ENCODE measurements at regions not wholly inside any gene's neighbourhood (a gene's known extent, or its start where the extent isn't known, plus 50 kb on each side); places are given as distances from the start of the nearest gene placed in this dataset.
A peak's percentile ranks its signal among the peaks of the same experiment; 100 is the strongest.

DNA sequence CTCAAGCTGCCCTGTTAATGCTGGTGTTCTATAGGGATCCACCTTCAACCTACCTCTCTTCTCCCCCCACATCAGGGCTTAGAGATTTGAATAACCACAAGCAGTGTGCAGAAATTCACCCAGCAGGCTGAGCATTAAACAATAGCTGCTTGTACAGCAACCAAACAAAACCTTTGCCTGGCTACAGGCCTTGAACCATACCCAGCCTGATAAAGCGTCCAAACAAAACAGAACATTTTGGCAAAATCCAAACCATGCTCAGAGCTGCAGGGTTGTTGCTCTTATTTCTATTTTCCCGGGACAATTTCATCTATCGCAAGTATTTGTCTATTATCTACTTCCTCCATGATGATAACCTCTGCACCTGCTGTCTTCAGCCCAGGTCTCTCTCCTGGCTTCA is 142.3 kb downstream of the UNC5CL start:
- peak; percentile 60 for FAIRE-seq
- Histone ChIP-seq H4K20me1 (ENCODE audit: insufficient read depth, low read length) (no peaks in the 10 kb centered on the region), H3K27me3 (ENCODE audit: control insufficient read depth in 1 of 2, insufficient read depth in 2 of 2, low read length in 2 of 2) (peaks cover 0 to 3% of the 10 kb centered on the region in 2 experiments; a peak in 1 of 5 replicates), H3K9ac (ENCODE audit: insufficient read depth, low read depth, low read length) (peak overlapping the region; percentile 17; the same call in 1 of the 2 replicates), H2AFZ (ENCODE audit: low read length) (peak overlapping the region; percentile 11), H3K36me3 (replicated peaks in 1 of 2; ENCODE audit: control insufficient read depth in 1 of 2, insufficient read depth in 2 of 2, low read length in 2 of 2) (no peaks in the 10 kb centered on the region), H3K4me1 (ENCODE audit: insufficient read depth, low read length) (peaks cover 100% of the 10 kb centered on the region), H3K27ac (ENCODE audit: extremely low read length, insufficient read depth, low read length) (peak overlapping the region; percentile 65), H3K4me3 (replicated peaks in 1 of 3; ENCODE audit: insufficient read depth in 1 of 3, low read depth in 2 of 3, low read length in 3 of 3) (peak overlapping the region in 1 of 3 experiments; percentile 27; a peak in 1 of 6 replicates), H3K4me2 (ENCODE audit: low read depth, low read length) (peak overlapping the region; percentile 63), H3K9me3 (ENCODE audit: low read length) (no peaks in the 10 kb centered on the region), H3K79me2 (ENCODE audit: insufficient read depth, low read length) (no peaks in the 10 kb centered on the region)
- BruUV-seq (replicated peaks) = no TSS peak
- WGBS (ENCODE audit: low lambda C conversion rate) = 0% methylated on average over 3 of the region's 3 CpGs
- ChIA-PET CTCF (ENCODE audit: low intra/inter-chr PET ratio, low total read pairs) (interaction anchor here (3.0 kb wide), 1 partner anchor 131 kb away, joined by 16 read pairs; no protein-coding TSS in a partner anchor), POLR2A (interaction anchor here (1.0 to 1.3 kb wide), 2 partner anchors 101 to 167 kb away, joined by 4 to 5 read pairs; no protein-coding TSS in a partner anchor)
- DNase-seq (ENCODE audit: low spot score) = peak; percentile 84
- in situ Hi-C loops (cut with HindIII; ENCODE audit: extremely low pct_ligation_motif_present, low pct_unique_long_range_greater_than_20kb) = loop anchor here (5.0 kb wide), 1 partner anchor 126 kb away; no protein-coding TSS in a partner anchor
- ATAC-seq = peak; percentile 61
- intact Hi-C loops (cut with micrococcal nuclease; ENCODE audit: unreplicated experiment) = loop anchor here (1.0 to 5.0 kb wide), 3 partner anchors 61 to 132 kb away; no protein-coding TSS in a partner anchor
- TF ChIP-seq ZBTB42 (CRISPR knock-in tag; IDR thresholded peaks at IDR 0.05) (no peak), ISX (CRISPR knock-in tag; conservative IDR thresholded peaks at IDR 0.05) (no peak), CEBPG (CRISPR knock-in tag; IDR thresholded peaks at IDR 0.05) (peak; percentile 18; the same call in 1 of the 2 replicates), ZFP36 (IDR thresholded peaks at IDR 0.05; ENCODE audit: borderline replicate concordance, low read depth, low read length, partially characterized antibody) (no peak), ZNF564 (CRISPR knock-in tag; IDR thresholded peaks at IDR 0.05) (0 out of 2 replicates have a peak, but pooled peaks have one; percentile 5), SOX13 (IDR thresholded peaks at IDR 0.05) (no peak), SOX13 (CRISPR knock-in tag; conservative IDR thresholded peaks at IDR 0.05 in 1 of 2, IDR thresholded peaks at IDR 0.05 in 1 of 2) (peak in 1 of 2 experiments; percentile 95; a peak in 2 of 4 replicates), MBNL3 (CRISPR knock-in tag; conservative IDR thresholded peaks at IDR 0.05) (no peak), TP53 (CRISPR knock-in tag; conservative IDR thresholded peaks at IDR 0.05) (no peak), TEAD3 (CRISPR knock-in tag; optimal IDR thresholded peaks at IDR 0.05; ENCODE audit: borderline replicate concordance) (peak; percentile 33), ZFY (CRISPR knock-in tag; IDR thresholded peaks at IDR 0.05) (0 out of 2 replicates have a peak, but pooled peaks have one; percentile 10), HNF4A (CRISPR knock-in tag; IDR thresholded peaks at IDR 0.05) (peak; percentile 71), DPF2 (CRISPR knock-in tag; IDR thresholded peaks at IDR 0.05; ENCODE audit: borderline replicate concordance, low read depth) (peak; percentile 15; the same call in 1 of the 2 replicates), TCF7 (IDR thresholded peaks at IDR 0.05; ENCODE audit: low read depth) (peak; percentile 8; the same call in 1 of the 2 replicates), RARA (CRISPR knock-in tag; IDR thresholded peaks at IDR 0.05) (no peak), YEATS4 (CRISPR knock-in tag; IDR thresholded peaks at IDR 0.05; ENCODE audit: borderline replicate concordance) (no peak), FOXP1 (IDR thresholded peaks at IDR 0.05) (no peak), FOXP1 (CRISPR knock-in tag; IDR thresholded peaks at IDR 0.05) (peak; percentile 21; the same call in 1 of the 2 replicates), HNF4G (IDR thresholded peaks at IDR 0.05; ENCODE audit: borderline replicate concordance, low read depth, low read length) (peak; percentile 61; the same call in 1 of the 2 replicates), HNF4G (CRISPR knock-in tag; IDR thresholded peaks at IDR 0.05; ENCODE audit: borderline replicate concordance, low read depth) (no peak)
- TF ChIP-seq, protein P1, sequence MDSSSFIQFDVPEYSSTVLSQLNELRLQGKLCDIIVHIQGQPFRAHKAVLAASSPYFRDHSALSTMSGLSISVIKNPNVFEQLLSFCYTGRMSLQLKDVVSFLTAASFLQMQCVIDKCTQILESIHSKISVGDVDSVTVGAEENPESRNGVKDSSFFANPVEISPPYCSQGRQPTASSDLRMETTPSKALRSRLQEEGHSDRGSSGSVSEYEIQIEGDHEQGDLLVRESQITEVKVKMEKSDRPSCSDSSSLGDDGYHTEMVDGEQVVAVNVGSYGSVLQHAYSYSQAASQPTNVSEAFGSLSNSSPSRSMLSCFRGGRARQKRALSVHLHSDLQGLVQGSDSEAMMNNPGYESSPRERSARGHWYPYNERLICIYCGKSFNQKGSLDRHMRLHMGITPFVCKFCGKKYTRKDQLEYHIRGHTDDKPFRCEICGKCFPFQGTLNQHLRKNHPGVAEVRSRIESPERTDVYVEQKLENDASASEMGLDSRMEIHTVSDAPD (CRISPR knock-in tag; IDR thresholded peaks at IDR 0.05) = peak; percentile 100
- TF ChIP-seq, protein P2, sequence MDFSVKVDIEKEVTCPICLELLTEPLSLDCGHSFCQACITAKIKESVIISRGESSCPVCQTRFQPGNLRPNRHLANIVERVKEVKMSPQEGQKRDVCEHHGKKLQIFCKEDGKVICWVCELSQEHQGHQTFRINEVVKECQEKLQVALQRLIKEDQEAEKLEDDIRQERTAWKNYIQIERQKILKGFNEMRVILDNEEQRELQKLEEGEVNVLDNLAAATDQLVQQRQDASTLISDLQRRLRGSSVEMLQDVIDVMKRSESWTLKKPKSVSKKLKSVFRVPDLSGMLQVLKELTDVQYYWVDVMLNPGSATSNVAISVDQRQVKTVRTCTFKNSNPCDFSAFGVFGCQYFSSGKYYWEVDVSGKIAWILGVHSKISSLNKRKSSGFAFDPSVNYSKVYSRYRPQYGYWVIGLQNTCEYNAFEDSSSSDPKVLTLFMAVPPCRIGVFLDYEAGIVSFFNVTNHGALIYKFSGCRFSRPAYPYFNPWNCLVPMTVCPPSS (IDR thresholded peaks at IDR 0.05) = no peak
